Keratinocyte (primary cell): ENCODE measurements at regions not wholly inside any gene's neighbourhood (a gene's known extent, or its start where the extent isn't known, plus 50 kb on each side); places are given as distances from the start of the nearest gene placed in this dataset.

Source experiments
- DNase-seq: peaks from one replicate; pipeline ENCODE4 v3.0.0-alpha.2; 2011; ENCODE audit warnings: low read depth, missing footprints, low spot score
- FAIRE-seq: peaks from 2 replicates; lab custom pipeline; 2011; peaks lifted over from hg19 to GRCh38; lab: Jason Lieb, UNC
- H2AFZ ChIP-seq: 2 replicates; pipeline ENCODE4 v1.6.0; 2012; ENCODE audit warnings: low read length, control low read depth, inconsistent platforms; ENCODE audit not compliant: control insufficient read depth
- H3K27ac ChIP-seq: 2 replicates; pipeline ENCODE4 v1.5.1; 2011; ENCODE audit warnings: low read length; ENCODE audit not compliant: control insufficient read depth, insufficient read depth
- H3K27me3 ChIP-seq: 3 replicates; pipeline ENCODE4 v1.6.0; 2011; ENCODE audit warnings: low read length; ENCODE audit not compliant: control insufficient read depth, insufficient read depth; ENCODE audit errors: extremely low read depth
- H3K36me3 ChIP-seq, 2 experiments: 2 replicates in 1 of 2; 3 replicates in 1 of 2; pipeline ENCODE4 v1.5.1; 2011; ENCODE audit warnings: low read length in 2 of 2, mild to moderate bottlenecking in 1 of 2; ENCODE audit not compliant: control insufficient read depth in 2 of 2, insufficient read depth in 2 of 2; ENCODE audit errors: extremely low read depth in 1 of 2
- H3K4me1 ChIP-seq: 3 replicates; pipeline ENCODE4 v1.5.1; 2011; ENCODE audit warnings: low read length; ENCODE audit not compliant: control insufficient read depth, insufficient read depth; ENCODE audit errors: extremely low read depth
- H3K4me2 ChIP-seq: 3 replicates; pipeline ENCODE4 v1.6.0; 2011; ENCODE audit warnings: low read depth, low read length; ENCODE audit not compliant: control insufficient read depth, insufficient read depth; ENCODE audit errors: extremely low read depth
- H3K4me3 ChIP-seq, 3 experiments: fragments of 200-600 bp in 1 of 3; sonication (generic) in 1 of 3; 2 replicates in 2 of 3; 3 replicates in 1 of 3; pipeline ENCODE4 v1.5.1; 2011 to 2016; ENCODE audit warnings: low read length in 3 of 3, mild to moderate bottlenecking in 3 of 3, control low read depth in 2 of 3, inconsistent platforms in 1 of 3, low read depth in 1 of 3, mixed read lengths in 1 of 3, mixed run types in 1 of 3, moderate library complexity in 1 of 3; ENCODE audit not compliant: control insufficient read depth in 2 of 3, insufficient read depth in 2 of 3; ENCODE audit errors: extremely low read depth in 1 of 3
- H3K79me2 ChIP-seq: 2 replicates; pipeline ENCODE4 v1.6.0; 2012; ENCODE audit warnings: low read length; ENCODE audit not compliant: control insufficient read depth, insufficient read depth
- H3K9ac ChIP-seq: 3 replicates; pipeline ENCODE4 v1.6.0; 2011; ENCODE audit warnings: low read length; ENCODE audit not compliant: control insufficient read depth, insufficient read depth; ENCODE audit errors: extremely low read depth
- H3K9me1 ChIP-seq: 3 replicates; pipeline ENCODE4 v1.6.0; 2011; ENCODE audit warnings: low read length; ENCODE audit not compliant: control insufficient read depth, insufficient read depth; ENCODE audit errors: extremely low read depth
- H3K9me3 ChIP-seq: 2 replicates; pipeline ENCODE4 v1.5.1; 2012; ENCODE audit warnings: low read depth, low read length; ENCODE audit not compliant: control insufficient read depth
- H4K20me1 ChIP-seq: 3 replicates; pipeline ENCODE4 v1.6.0; 2011; ENCODE audit warnings: low read length; ENCODE audit not compliant: control insufficient read depth, insufficient read depth; ENCODE audit errors: extremely low read depth
- EZH2 ChIP-seq: IDR thresholded peaks from one replicate; pipeline ENCODE4 v1.6.1; 2012; ENCODE audit warnings: inconsistent platforms, mild to moderate bottlenecking, low read length, moderate library complexity
- dilution Hi-C: fragments of 300-500 bp; cut with MboI; formaldehyde crosslinking; loops from one replicate; pipeline ENCODE4 v1.7.0; 2020; ENCODE audit warnings: low sequenced_read_pairs; ENCODE audit not compliant: extremely low pct_ligation_motif_present
- TF ChIP-seq, protein P1 (sequence below), 3 experiments: IDR thresholded peaks in 1 of 3; conservative IDR thresholded peaks in 1 of 3; optimal IDR thresholded peaks in 1 of 3; 2 replicates in 2 of 3; 3 replicates in 1 of 3; pipeline versions ENCODE3 to v1.5.1; 2011; ENCODE audit warnings: low read length in 3 of 3, mild to moderate bottlenecking in 3 of 3, moderate library complexity in 2 of 3, control low read depth in 1 of 3, inconsistent platforms in 1 of 3; ENCODE audit not compliant: insufficient read depth in 2 of 3; ENCODE audit errors: extremely low read depth in 1 of 3

- H4K20me1 ChIP-seq = no peaks in the 10 kb centered on the region
- H3K27me3 ChIP-seq = no peaks in the 10 kb centered on the region
- H3K27ac ChIP-seq = no peak overlapping the region
- H2AFZ ChIP-seq = no peak overlapping the region
- TF ChIP-seq EZH2 = no peak
- TF ChIP-seq, protein P1, sequence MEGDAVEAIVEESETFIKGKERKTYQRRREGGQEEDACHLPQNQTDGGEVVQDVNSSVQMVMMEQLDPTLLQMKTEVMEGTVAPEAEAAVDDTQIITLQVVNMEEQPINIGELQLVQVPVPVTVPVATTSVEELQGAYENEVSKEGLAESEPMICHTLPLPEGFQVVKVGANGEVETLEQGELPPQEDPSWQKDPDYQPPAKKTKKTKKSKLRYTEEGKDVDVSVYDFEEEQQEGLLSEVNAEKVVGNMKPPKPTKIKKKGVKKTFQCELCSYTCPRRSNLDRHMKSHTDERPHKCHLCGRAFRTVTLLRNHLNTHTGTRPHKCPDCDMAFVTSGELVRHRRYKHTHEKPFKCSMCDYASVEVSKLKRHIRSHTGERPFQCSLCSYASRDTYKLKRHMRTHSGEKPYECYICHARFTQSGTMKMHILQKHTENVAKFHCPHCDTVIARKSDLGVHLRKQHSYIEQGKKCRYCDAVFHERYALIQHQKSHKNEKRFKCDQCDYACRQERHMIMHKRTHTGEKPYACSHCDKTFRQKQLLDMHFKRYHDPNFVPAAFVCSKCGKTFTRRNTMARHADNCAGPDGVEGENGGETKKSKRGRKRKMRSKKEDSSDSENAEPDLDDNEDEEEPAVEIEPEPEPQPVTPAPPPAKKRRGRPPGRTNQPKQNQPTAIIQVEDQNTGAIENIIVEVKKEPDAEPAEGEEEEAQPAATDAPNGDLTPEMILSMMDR (optimal IDR thresholded peaks at IDR 0.05 in 1 of 3, IDR thresholded peaks at IDR 0.05 in 1 of 3, conservative IDR thresholded peaks at IDR 0.05 in 1 of 3; ENCODE audit: extremely low read depth in 1 of 3, insufficient read depth in 2 of 3, low read length in 3 of 3) = no peak
- no peaks in the 10 kb centered on the region for H3K36me3 ChIP-seq
- no peaks in the 10 kb centered on the region for H3K79me2 ChIP-seq
- no peaks in the 10 kb centered on the region for H3K9me3 ChIP-seq
- no peak for DNase-seq
- no peak overlapping the region for H3K9ac ChIP-seq
- H3K9me1 ChIP-seq = no peaks in the 10 kb centered on the region
- no peak overlapping the region for H3K4me3 ChIP-seq
- no peak overlapping the region for H3K4me2 ChIP-seq
- no peaks in the 10 kb centered on the region for H3K4me1 ChIP-seq
- dilution Hi-C loops = no loop called here
- no peak for FAIRE-seq
Observed at GRCh38 chr5:86228147-86228546, 389.6 kb upstream of the COX7C start.

GRCh38 chr5:86232246-86232645, 385.5 kb upstream of the COX7C start:
- no peak overlapping the region for H3K27ac ChIP-seq
- H3K79me2 ChIP-seq = no peaks in the 10 kb centered on the region
- H3K4me3 ChIP-seq = no peak overlapping the region
- no peaks in the 10 kb centered on the region for H4K20me1 ChIP-seq
- dilution Hi-C loops = no loop called here
- no peak overlapping the region for H2AFZ ChIP-seq
- H3K9ac ChIP-seq = no peak overlapping the region
- no peaks in the 10 kb centered on the region for H3K4me1 ChIP-seq
- no peak for DNase-seq
- no peak overlapping the region for H3K4me2 ChIP-seq
- TF ChIP-seq, protein P1 (optimal IDR thresholded peaks at IDR 0.05 in 1 of 3, IDR thresholded peaks at IDR 0.05 in 1 of 3, conservative IDR thresholded peaks at IDR 0.05 in 1 of 3; ENCODE audit: extremely low read depth in 1 of 3, insufficient read depth in 2 of 3, low read length in 3 of 3) = no peak
- no peak for TF ChIP-seq EZH2
- no peaks in the 10 kb centered on the region for H3K27me3 ChIP-seq
- no peaks in the 10 kb centered on the region for H3K9me3 ChIP-seq
- H3K9me1 ChIP-seq = no peaks in the 10 kb centered on the region
- no peaks in the 10 kb centered on the region for H3K36me3 ChIP-seq
- no peak for FAIRE-seq
